ENCODE measurements at regions not wholly inside any gene's neighbourhood (a gene's known extent, or its start where the extent isn't known, plus 50 kb on each side); places are given as distances from the start of the nearest gene placed in this dataset.

GRCh38 chr13:33626407-33626806 is 191.5 kb upstream of the RFC3 start:
- DNase-seq (ENCODE audit: low spot score): no peak

GRCh38 chr13:33628662-33629061 is 189.3 kb upstream of the RFC3 start:
- DNase-seq (ENCODE audit: low spot score): no peak

GRCh38 chr13:33629605-33630360 is 188.2 kb upstream of the RFC3 start:
- no peak for DNase-seq (ENCODE audit: low spot score)

GRCh38 chr13:33633701-33634545 is 184.0 kb upstream of the RFC3 start:
- DNase-seq (ENCODE audit: low spot score): no peak

GRCh38 chr13:33634546-33634982 is 183.4 kb upstream of the RFC3 start:
- no peak for DNase-seq (ENCODE audit: low spot score)

- DNase-seq (ENCODE audit: low spot score): no peak
These were observed 181.7 kb upstream of the RFC3 start for GRCh38 chr13:33636243-33636642.

GRCh38 chr13:33636955-33637670 is 180.8 kb upstream of the RFC3 start:
- DNase-seq (ENCODE audit: low spot score): no peak

GRCh38 chr13:33637978-33638743 is 179.8 kb upstream of the RFC3 start:
- peak; percentile 59 for DNase-seq (ENCODE audit: low spot score)

- peak; percentile 74 for DNase-seq (ENCODE audit: low spot score)
These were observed 178.8 kb upstream of the RFC3 start for GRCh38 chr13:33639158-33639557.

- DNase-seq (ENCODE audit: low spot score): no peak
These were observed 178.3 kb upstream of the RFC3 start for GRCh38 chr13:33639626-33640080.

- no peak for DNase-seq (ENCODE audit: low spot score)
These were observed 177.1 kb upstream of the RFC3 start for GRCh38 chr13:33640832-33641231.

- peak; percentile 67 for DNase-seq (ENCODE audit: low spot score)
These were observed 175.4 kb upstream of the RFC3 start for GRCh38 chr13:33642374-33643065.

GRCh38 chr13:33644581-33645543 is 173.1 kb upstream of the RFC3 start:
- DNase-seq (ENCODE audit: low spot score): peak; percentile 44

GRCh38 chr13:33645591-33646554 is 172.1 kb upstream of the RFC3 start:
- no peak for DNase-seq (ENCODE audit: low spot score)

- DNase-seq (ENCODE audit: low spot score): peak; percentile 19
These were observed 168.6 kb upstream of the RFC3 start for GRCh38 chr13:33649212-33649878.

GRCh38 chr13:33651766-33652165 is 166.2 kb upstream of the RFC3 start:
- DNase-seq (ENCODE audit: low spot score): no peak

- no peak for DNase-seq (ENCODE audit: low spot score)
These were observed 160.7 kb upstream of the RFC3 start for GRCh38 chr13:33657274-33657673.

GRCh38 chr13:33659466-33659865 is 158.5 kb upstream of the RFC3 start:
- DNase-seq (ENCODE audit: low spot score): no peak

All from AG20443 (cell line).